G401 (cell line): ENCODE measurements at regions not wholly inside any gene's neighbourhood (a gene's known extent, or its start where the extent isn't known, plus 50 kb on each side); places are given as distances from the start of the nearest gene placed in this dataset.
A peak's percentile ranks its signal among the peaks of the same experiment; 100 is the strongest.
"Not testable (repeated sequence)": the region's sequence is repeated elsewhere in the genome, so short reads cannot be mapped to it uniquely, and the experiment has no call there.

Experiments
- DNase-seq: peaks from one replicate; pipeline ENCODE4 v3.0.0-alpha.2; 2015; ENCODE audit warnings: low spot score
- in situ Hi-C: cut with HindIII; loops from 2 replicates; pipeline ENCODE4 v1.10.0; 2016; ENCODE audit warnings: low sequenced_read_pairs, mixed read lengths

DNA sequence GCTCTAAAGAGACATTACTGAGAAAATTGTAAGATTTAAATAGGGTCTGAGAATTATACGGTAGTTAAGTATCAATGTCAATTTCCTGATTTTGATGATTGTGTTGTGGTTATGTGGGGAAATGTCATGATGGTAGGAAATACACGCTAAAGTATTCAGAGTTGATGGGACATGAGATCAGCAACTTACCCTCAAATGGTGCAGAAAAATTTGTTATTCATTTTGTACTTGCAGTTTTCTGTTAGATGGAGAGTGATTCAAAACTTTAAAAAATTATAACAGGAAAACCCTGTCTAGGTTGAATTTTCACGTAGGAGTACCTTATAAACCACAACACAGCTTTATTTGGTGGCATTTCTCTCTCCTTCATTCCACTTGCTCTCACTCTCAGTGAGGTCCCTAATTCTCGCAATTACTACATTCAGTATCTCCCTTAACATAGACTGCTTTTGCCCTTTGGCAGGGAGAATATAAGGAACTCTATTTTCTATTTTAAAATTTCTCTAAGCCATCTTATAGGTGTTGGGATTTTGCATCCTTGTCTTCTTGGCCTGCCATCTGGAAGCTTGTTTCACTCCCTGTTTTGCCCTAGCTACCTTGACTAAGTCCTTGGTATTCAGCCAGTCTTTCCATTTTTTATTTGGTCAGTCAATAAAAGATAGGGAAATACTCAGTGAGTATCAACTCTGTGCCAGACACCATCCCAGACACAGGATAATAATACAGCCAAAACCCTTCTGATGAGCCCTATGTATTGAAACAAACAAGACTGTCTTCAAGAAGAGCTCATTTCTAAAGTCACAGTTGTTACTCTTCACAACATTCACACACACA is 550.6 kb upstream of the ACVR2A start:
- in situ Hi-C loops: no loop called here

GRCh38 chr2:147288131-147288530 is 556.7 kb upstream of the ACVR2A start:
- in situ Hi-C loops: no loop called here
- no peak for DNase-seq

More for the DNA sequence above, 550.6 kb upstream of the ACVR2A start:
- DNase-seq: no peak

GRCh38 chr2:147275943-147276342 is 568.9 kb upstream of the ACVR2A start:
- in situ Hi-C loops: no loop called here
- DNase-seq: no peak

GRCh38 chr2:147273628-147274027 is 571.2 kb upstream of the ACVR2A start:
- in situ Hi-C loops: no loop called here
- no peak for DNase-seq

DNA sequence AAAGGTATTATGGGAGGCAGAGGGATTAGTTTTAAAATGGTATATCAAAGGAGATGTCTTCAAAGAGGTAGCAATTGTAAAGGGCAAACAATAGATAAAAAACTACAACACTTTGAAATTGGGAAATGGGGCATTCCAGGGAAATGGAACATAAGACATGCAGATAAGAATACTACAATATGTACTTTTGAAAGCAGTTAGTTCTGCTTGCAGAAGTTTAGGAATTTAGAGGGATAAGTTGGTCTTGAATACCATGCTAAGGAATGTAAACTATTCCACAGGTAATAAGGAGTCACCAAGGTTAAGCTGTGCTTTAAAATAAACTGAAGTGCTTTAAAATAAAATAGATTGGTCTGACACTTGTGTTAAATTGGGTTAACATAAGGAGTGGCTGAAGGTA is 571.7 kb upstream of the ACVR2A start:
- in situ Hi-C loops: no loop called here
- DNase-seq: no peak

DNA sequence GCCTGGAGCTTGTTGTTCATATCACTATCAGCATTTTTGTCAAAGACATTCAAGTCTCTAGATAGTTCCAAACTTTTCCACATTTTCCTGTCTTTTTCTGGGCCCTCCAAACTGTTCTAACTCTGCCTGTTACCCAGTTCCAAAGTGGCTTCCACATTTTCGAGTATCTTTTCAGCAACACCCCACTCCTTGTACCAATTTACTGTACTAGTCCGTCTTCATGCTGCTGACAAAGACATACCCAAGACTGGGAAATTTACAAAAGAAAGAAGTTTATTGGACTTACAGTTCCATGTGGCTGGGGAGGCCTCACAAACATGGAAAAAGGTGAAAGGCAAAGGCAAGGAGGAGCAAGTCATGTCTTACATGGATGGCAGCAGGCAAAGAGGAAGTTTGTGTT is 575.2 kb upstream of the ACVR2A start:
- in situ Hi-C loops, DNase-seq: not testable (repeated sequence)

GRCh38 chr2:147260241-147260640 is 584.6 kb upstream of the ACVR2A start:
- no peak for DNase-seq
- in situ Hi-C loops: no loop called here

DNA sequence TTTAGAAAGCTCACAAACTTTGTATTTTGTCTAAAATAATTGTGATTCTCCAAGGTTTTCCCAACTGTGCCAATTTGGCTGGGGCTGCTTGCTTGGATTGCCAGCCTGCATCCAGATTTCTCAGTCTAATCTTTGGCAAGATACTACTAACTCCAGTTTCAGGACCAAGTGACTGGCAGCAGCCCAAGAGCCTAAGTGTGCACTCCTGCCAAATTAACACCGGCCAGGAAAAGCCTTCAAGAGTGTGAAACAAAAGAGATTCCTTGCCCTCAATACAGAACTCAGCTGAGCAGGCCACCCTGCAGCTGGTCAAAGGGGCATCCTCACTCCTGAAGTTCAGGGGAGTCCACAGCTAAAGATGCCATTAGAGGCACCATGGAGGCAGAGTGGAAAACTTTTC is 589.0 kb upstream of the ACVR2A start:
- in situ Hi-C loops: no loop called here
- peak; percentile 24 for DNase-seq

DNA sequence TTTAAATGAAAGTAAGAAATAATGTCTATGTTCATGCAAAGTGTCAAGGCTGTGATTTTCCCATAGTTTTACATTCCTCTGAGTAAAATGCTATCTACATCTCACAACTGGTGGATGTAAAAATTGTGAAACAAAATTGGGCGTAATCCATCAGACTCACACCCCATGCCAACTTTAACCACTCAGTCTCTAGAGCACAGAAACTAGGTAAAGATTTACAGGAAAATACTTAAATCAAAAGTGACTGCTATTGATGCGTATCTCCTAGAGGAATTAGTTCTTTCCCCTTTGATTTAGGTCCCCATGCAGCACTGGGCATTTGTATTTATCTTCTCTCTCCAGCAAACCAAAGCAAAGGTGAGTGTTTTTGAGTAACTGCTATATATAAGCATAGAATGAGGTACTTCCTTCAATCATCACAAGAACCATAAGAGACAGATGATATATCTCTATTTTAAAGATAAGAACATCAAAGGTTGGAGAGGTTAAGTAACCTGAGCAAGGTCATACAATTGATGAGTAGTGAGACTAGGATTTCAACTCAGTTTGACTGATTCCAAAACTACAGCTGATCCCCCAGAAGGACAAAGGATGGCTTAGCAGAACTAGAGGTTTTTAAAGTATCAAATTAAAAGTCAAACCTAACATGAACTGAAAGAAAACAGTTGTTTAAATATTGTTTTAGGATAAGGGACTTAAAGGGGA is 594.0 kb upstream of the ACVR2A start:
- in situ Hi-C loops: no loop called here
- DNase-seq: no peak

GRCh38 chr2:147247749-147248148 is 597.1 kb upstream of the ACVR2A start:
- DNase-seq: no peak
- in situ Hi-C loops: no loop called here

GRCh38 chr2:147242445-147242844 is 602.4 kb upstream of the ACVR2A start:
- in situ Hi-C loops: no loop called here
- no peak for DNase-seq

GRCh38 chr2:147236601-147237000 is 608.2 kb upstream of the ACVR2A start:
- DNase-seq: no peak
- in situ Hi-C loops: no loop called here

DNA sequence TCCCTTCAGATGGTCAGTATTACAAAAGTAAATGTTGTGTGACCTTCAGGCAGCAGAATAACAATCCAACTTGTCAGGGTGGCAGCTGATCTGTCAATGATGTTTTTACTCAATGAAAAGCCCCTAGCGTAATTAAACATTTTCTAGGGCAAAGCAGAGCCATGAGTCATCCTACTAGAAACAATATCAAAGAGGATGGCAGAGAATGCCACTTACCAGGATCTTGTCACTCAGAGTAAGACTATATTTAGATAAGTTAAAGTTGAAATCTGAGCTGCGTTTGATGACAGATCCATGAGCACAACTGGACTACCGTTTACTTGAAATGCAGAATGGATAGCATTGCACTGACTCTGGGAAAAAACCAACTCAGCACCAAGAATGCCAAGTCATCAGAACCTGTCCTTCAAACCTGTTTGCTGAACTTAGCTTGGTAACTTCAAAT is 612.6 kb upstream of the ACVR2A start:
- no peak for DNase-seq
- in situ Hi-C loops: no loop called here

DNA sequence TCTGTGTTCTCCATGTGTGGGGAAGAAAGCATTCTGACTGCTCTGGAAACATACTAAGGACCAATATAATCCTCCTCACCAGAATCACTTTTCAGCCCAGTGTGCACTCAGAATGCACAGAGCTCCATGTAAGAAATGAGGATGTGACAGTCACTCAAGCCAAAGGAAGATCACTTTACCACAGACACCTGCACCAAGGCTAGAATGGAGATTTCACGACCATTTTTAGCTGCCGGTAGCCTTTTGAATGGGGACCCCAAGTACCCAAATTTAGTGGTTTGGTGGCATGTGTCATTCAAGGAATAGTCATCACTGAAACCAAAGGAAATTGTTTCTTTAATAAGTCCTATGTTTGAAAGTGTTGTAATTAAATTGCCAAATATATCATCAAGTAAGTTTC is 613.2 kb upstream of the ACVR2A start:
- no peak for DNase-seq
- in situ Hi-C loops: no loop called here

DNA sequence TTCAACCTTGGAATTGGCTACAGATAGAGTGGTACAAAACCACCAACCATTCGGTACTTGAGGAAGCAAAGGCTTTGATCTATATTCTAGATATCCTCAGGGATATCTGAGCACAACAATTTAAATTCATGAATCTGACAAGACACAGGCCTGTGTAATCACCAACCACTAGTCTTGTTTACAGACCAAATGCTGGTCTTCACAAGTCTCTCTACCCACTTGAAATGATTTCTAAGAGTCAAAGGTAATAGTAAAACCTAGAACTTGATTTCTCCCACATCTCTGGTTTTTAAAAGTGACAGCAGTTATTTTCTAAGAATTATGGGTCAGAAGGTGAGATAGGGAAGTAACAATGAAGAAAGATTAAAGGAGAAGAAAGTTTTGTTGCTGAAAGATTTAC is 613.7 kb upstream of the ACVR2A start:
- no peak for DNase-seq
- in situ Hi-C loops: no loop called here

GRCh38 chr2:147227313-147227712 is 617.5 kb upstream of the ACVR2A start:
- in situ Hi-C loops: no loop called here
- no peak for DNase-seq

DNA sequence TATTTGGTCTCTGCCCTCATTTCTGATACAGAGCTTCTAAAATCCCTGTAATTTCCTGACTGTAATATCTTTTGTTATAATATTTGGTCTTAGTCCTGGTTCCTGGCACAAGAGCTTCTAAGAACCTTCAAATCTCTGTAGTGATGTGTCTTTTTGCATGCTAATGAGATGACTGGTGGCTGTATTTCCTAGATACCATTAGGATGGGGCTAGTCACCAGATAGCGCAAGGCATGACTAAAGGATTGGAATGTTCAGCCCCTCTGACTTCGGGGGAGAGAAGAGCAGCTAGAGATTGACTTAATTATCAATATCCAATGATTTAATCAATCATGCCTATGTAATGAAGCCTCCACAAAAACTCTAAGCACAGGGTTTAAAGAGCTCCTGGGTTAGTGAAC is 620.8 kb upstream of the ACVR2A start:
- in situ Hi-C loops: no loop called here
- no peak for DNase-seq

DNA sequence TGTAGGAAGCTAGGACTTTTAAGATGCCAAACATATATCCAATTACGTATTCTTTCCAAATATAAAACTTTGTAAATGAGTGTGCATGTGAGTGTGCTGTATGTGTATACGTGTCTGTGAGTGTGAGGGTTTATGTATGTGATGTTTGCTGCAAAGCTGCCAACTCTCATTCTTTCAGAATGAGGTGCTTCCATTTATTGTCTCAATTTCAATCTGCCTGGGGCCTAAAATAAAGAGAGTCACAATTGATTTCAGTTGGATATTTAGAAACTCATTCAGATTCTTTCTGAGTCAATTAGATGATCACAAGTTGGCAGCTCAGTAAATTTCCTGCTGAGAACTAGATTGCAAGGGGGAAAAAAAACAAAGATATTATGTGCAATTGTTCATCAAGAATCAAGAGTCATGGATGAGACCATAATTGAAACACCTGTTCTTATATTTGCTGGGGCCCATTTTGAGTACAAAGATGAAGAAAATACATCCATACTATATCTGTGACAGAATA is 621.2 kb upstream of the ACVR2A start:
- in situ Hi-C loops: no loop called here
- DNase-seq: no peak

GRCh38 chr2:147223119-147223518 is 621.7 kb upstream of the ACVR2A start:
- DNase-seq: no peak
- in situ Hi-C loops: no loop called here

DNA sequence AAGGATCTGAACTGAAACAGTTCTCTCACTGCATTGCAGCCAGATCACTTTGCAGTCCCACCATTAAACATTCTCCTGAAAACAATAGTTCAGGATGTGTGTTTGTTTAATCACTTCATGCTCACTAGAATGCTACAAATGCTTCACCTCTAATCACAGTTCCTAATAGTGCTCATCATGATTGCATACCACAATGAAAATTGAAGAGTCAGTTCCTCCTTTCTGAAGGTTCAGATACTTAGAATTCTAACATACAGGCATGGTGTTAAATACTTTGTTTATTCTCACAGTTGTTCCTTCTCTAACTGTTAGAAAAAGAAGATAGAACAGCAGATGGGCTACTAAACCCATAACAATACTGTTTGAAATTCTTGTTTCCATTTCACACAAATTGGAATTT is 622.3 kb upstream of the ACVR2A start:
- in situ Hi-C loops: no loop called here
- no peak for DNase-seq

DNA sequence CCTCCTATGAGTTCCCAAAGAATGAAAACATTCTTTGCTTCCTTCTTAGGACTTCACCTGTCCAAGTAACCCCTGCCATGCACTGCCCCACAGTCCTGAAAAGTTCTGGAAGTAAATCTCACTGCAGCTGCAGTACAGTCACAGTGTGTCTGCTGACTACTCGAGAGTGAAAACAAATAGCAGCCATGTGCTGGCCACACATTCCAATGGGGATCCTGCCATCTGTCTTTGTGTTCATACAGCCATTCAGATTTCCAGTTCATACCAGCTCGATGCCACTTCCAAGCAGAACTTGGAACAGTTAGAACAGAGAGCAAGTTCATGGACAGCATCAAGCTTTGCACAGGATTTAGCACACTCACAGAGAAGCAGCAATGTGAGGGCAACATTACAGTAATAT is 629.9 kb upstream of the ACVR2A start:
- no peak for DNase-seq
- in situ Hi-C loops: no loop called here
